Esophagus squamous epithelium (tissue), 4 donors: ENCODE measurements at regions not wholly inside any gene's neighbourhood (a gene's known extent, or its start where the extent isn't known, plus 50 kb on each side); places are given as distances from the start of the nearest gene placed in this dataset.

ENCODE experiments used
- POLR2A ChIP-seq, 4 donors: fragments of 450-650 bp; IDR thresholded peaks; one replicate each; pipeline ENCODE4 v1.6.1; 2017; ENCODE audit warnings: antibody characterized with exemption in 4 of 4, mild to moderate bottlenecking in 4 of 4, moderate library complexity in 3 of 4
- TF ChIP-seq, protein P1 (sequence below), 6 experiments: fragments of 450-650 bp in 4 of 6; fragments of 200-600 bp in 2 of 6; sonication (generic) in 2 of 6; IDR thresholded peaks; one replicate each; pipeline ENCODE4 v1.5.1; 2016 to 2019; ENCODE audit warnings: antibody characterized with exemption in 6 of 6, mild to moderate bottlenecking in 4 of 6, moderate library complexity in 4 of 6

DNA sequence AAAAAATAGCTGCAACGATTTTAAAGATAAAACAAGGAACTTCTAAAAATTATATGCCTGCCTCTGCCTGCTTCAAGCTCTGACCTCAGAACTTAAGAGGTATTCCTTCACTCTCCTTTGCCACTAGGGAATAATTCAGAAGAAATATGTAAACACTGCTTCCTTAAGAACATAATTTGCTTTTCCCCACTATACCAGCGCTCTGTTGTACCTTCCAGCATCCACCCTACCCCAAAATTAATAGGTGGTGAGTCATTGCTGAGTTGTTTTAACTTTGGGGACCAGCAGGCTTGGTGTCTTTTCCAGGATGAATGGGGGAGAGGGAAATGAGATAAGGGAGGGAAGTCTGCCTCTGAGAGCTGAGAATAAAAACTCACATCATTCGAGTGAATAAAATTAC lies 107.7 kb upstream of the ATXN1 start:
- TF ChIP-seq, protein P1, sequence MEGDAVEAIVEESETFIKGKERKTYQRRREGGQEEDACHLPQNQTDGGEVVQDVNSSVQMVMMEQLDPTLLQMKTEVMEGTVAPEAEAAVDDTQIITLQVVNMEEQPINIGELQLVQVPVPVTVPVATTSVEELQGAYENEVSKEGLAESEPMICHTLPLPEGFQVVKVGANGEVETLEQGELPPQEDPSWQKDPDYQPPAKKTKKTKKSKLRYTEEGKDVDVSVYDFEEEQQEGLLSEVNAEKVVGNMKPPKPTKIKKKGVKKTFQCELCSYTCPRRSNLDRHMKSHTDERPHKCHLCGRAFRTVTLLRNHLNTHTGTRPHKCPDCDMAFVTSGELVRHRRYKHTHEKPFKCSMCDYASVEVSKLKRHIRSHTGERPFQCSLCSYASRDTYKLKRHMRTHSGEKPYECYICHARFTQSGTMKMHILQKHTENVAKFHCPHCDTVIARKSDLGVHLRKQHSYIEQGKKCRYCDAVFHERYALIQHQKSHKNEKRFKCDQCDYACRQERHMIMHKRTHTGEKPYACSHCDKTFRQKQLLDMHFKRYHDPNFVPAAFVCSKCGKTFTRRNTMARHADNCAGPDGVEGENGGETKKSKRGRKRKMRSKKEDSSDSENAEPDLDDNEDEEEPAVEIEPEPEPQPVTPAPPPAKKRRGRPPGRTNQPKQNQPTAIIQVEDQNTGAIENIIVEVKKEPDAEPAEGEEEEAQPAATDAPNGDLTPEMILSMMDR (IDR thresholded peaks at IDR 0.05): no peak
- no peak for TF ChIP-seq POLR2A (IDR thresholded peaks at IDR 0.05)
